ENCODE measurements at regions not wholly inside any gene's neighbourhood (a gene's known extent, or its start where the extent isn't known, plus 50 kb on each side); places are given as distances from the start of the nearest gene placed in this dataset.

- no peak for DNase-seq (ENCODE audit: extremely low read depth, low read depth)
- no peak for TF ChIP-seq CTCF (IDR thresholded peaks at IDR 0.05; ENCODE audit: low read depth, low read length, missing control alignments)
- no peak overlapping the region for H3K4me3 ChIP-seq (replicated peaks; ENCODE audit: low read depth, low read length)
Observed at GRCh38 chr2:146317959-146318358, 1526.9 kb upstream of the ACVR2A start.

GRCh38 chr2:146312899-146313298 is 1531.9 kb upstream of the ACVR2A start:
- H3K4me3 ChIP-seq (replicated peaks; ENCODE audit: low read depth, low read length), result no peak overlapping the region
- no peak for DNase-seq (ENCODE audit: extremely low read depth, low read depth)
- TF ChIP-seq CTCF (IDR thresholded peaks at IDR 0.05; ENCODE audit: low read depth, low read length, missing control alignments), result no peak

GRCh38 chr2:146305164-146305563 is 1539.7 kb upstream of the ACVR2A start:
- H3K4me3 ChIP-seq (replicated peaks; ENCODE audit: low read depth, low read length), result no peak overlapping the region
- DNase-seq (ENCODE audit: extremely low read depth, low read depth), result no peak
- TF ChIP-seq CTCF (IDR thresholded peaks at IDR 0.05; ENCODE audit: low read depth, low read length, missing control alignments), result no peak

GRCh38 chr2:146301287-146301686 is 1543.5 kb upstream of the ACVR2A start:
- DNase-seq (ENCODE audit: extremely low read depth, low read depth), result no peak
- TF ChIP-seq CTCF (IDR thresholded peaks at IDR 0.05; ENCODE audit: low read depth, low read length, missing control alignments), result no peak
- no peak overlapping the region for H3K4me3 ChIP-seq (replicated peaks; ENCODE audit: low read depth, low read length)

- H3K4me3 ChIP-seq (replicated peaks; ENCODE audit: low read depth, low read length), result no peak overlapping the region
- DNase-seq (ENCODE audit: extremely low read depth, low read depth), result no peak
- TF ChIP-seq CTCF (IDR thresholded peaks at IDR 0.05; ENCODE audit: low read depth, low read length, missing control alignments), result no peak
Observed at GRCh38 chr2:146295080-146295670, 1549.7 kb upstream of the ACVR2A start.

GRCh38 chr2:146287281-146287680 is 1557.5 kb upstream of the ACVR2A start:
- TF ChIP-seq CTCF (IDR thresholded peaks at IDR 0.05; ENCODE audit: low read depth, low read length, missing control alignments), result no peak
- no peak overlapping the region for H3K4me3 ChIP-seq (replicated peaks; ENCODE audit: low read depth, low read length)
- DNase-seq (ENCODE audit: extremely low read depth, low read depth), result no peak

- DNase-seq (ENCODE audit: extremely low read depth, low read depth), result no peak
Observed at GRCh38 chr2:146278881-146279280, 1565.9 kb upstream of the ACVR2A start.

More at GRCh38 chr2:146278881-146279280, 1565.9 kb upstream of the ACVR2A start:
- no peak overlapping the region for H3K4me3 ChIP-seq (replicated peaks; ENCODE audit: low read depth, low read length)
- TF ChIP-seq CTCF (IDR thresholded peaks at IDR 0.05; ENCODE audit: low read depth, low read length, missing control alignments), result no peak

Measured in HFF-Myc (cell line).